H1 (cell line): ENCODE measurements at regions not wholly inside any gene's neighbourhood (a gene's known extent, or its start where the extent isn't known, plus 50 kb on each side); places are given as distances from the start of the nearest gene placed in this dataset.

Experiments used
- CTCF ChIA-PET: fragments of 300-600 bp; sonication (Branson Sonifier 250); formaldehyde crosslinking; loops from one replicate; lab custom pipeline; 2021; ENCODE audit not compliant: partially characterized antibody; lab: Charles Lee
- POLR2A ChIA-PET: fragments of 300-600 bp; sonication (Branson Sonifier 250); formaldehyde crosslinking; loops from one replicate; lab custom pipeline; 2021; ENCODE audit warnings: inconsistent platforms; ENCODE audit not compliant: partially characterized antibody; lab: Charles Lee
- DNase-seq, 2 experiments: peaks; one replicate each; pipeline versions ENCODE4 v3.0.0 to v3.0.0-alpha.2; 2010 to 2022; ENCODE audit warnings: low spot score in 2 of 2, low read depth in 1 of 2, mixed read lengths in 1 of 2
- FAIRE-seq: peaks from 2 replicates; lab custom pipeline; 2011; peaks lifted over from hg19 to GRCh38; lab: Jason Lieb, UNC
- H2AFZ ChIP-seq: 2 replicates; pipeline ENCODE4 v1.8.1; 2012; ENCODE audit warnings: low read length, inconsistent platforms
- H2AK5ac ChIP-seq: 2 replicates; pipeline ENCODE4 v1.6.1; 2013; ENCODE audit warnings: low read depth, low read length
- H2BK120ac ChIP-seq: replicated peaks from 2 replicates; pipeline ENCODE3; 2013; ENCODE audit warnings: low read depth, low read length, inconsistent platforms
- H2BK12ac ChIP-seq: 2 replicates; pipeline ENCODE4 v1.6.1; 2013; ENCODE audit warnings: low read depth, low read length
- H2BK15ac ChIP-seq: 2 replicates; pipeline ENCODE4 v1.6.1; 2013; ENCODE audit warnings: low read length
- H2BK20ac ChIP-seq: 2 replicates; pipeline ENCODE4 v1.6.1; 2013; ENCODE audit warnings: low read length
- H2BK5ac ChIP-seq: 2 replicates; pipeline ENCODE4 v1.6.1; 2013; ENCODE audit warnings: low read depth, low read length
- H3K14ac ChIP-seq: 2 replicates; pipeline ENCODE4 v1.6.1; 2013; ENCODE audit warnings: inconsistent platforms; ENCODE audit not compliant: insufficient read length
- H3K18ac ChIP-seq: 2 replicates; pipeline ENCODE4 v1.6.1; 2013; ENCODE audit warnings: low read length; ENCODE audit errors: extremely low read depth
- H3K23ac ChIP-seq: 2 replicates; pipeline ENCODE4 v1.6.1; 2013; ENCODE audit warnings: inconsistent platforms; ENCODE audit not compliant: insufficient read length
- H3K23me2 ChIP-seq: 2 replicates; pipeline ENCODE4 v1.6.1; 2013; ENCODE audit warnings: low read depth, low read length
- H3K27ac ChIP-seq: 2 replicates; pipeline ENCODE4 v1.6.1; 2011; ENCODE audit warnings: low read depth, low read length, inconsistent platforms
- H3K27me3 ChIP-seq, 4 experiments: replicated peaks in 1 of 4; 1 replicate in 1 of 4; 2 replicates in 3 of 4; pipeline versions ENCODE4 v1.6.1 to v1.8.1; 2011 to 2013; ENCODE audit warnings: low read length in 3 of 4, mild to moderate bottlenecking in 3 of 4, inconsistent platforms in 2 of 4, mixed read lengths in 2 of 4, moderate library complexity in 1 of 4; ENCODE audit not compliant: control insufficient read depth in 3 of 4, insufficient read depth in 3 of 4; ENCODE audit errors: extremely low read depth in 1 of 4
- H3K36me3 ChIP-seq, 4 experiments: 2 replicates each; pipeline versions ENCODE4 v1.6.1 to v1.8.1; 2011 to 2013; ENCODE audit warnings: mild to moderate bottlenecking in 4 of 4, low read length in 3 of 4, moderate library complexity in 2 of 4, control low read depth in 1 of 4, inconsistent platforms in 1 of 4; ENCODE audit not compliant: insufficient read depth in 4 of 4, control insufficient read depth in 2 of 4
- H3K4ac ChIP-seq: replicated peaks from 2 replicates; pipeline ENCODE3; 2013; ENCODE audit warnings: low read length, low read depth, mixed read lengths, inconsistent platforms; ENCODE audit not compliant: insufficient read length
- H3K4me1 ChIP-seq, 4 experiments: replicated peaks in 1 of 4; 1 replicate in 1 of 4; 2 replicates in 3 of 4; pipeline versions ENCODE4 v1.6.1 to v1.8.1; 2011 to 2013; ENCODE audit warnings: low read length in 3 of 4, inconsistent platforms in 2 of 4, mixed read lengths in 1 of 4; ENCODE audit not compliant: insufficient read depth in 4 of 4, control insufficient read depth in 3 of 4
- H3K4me2 ChIP-seq, 2 experiments: 2 replicates each; pipeline versions ENCODE4 v1.6.1 to v1.8.1; 2011 to 2013; ENCODE audit warnings: low read depth in 2 of 2, low read length in 2 of 2, control low read depth in 1 of 2, inconsistent platforms in 1 of 2, mild to moderate bottlenecking in 1 of 2; ENCODE audit not compliant: insufficient read depth in 1 of 2
- H3K4me3 ChIP-seq, 4 experiments: fragments of 200-600, 300-600 bp in 1 of 4; sonication (generic), shearing (Covaris generic), sonication (Bioruptor Twin) in 1 of 4; 2 replicates each; pipeline versions ENCODE4 v1.5.1 to v1.8.1; 2011 to 2016; ENCODE audit warnings: low read length in 4 of 4, low read depth in 3 of 4, control low read depth in 2 of 4, inconsistent platforms in 2 of 4, mild to moderate bottlenecking in 2 of 4, mixed read lengths in 1 of 4, moderate library complexity in 1 of 4; ENCODE audit not compliant: insufficient read depth in 2 of 4; ENCODE audit errors: extremely low read depth in 1 of 4
- H3K56ac ChIP-seq: replicated peaks from 2 replicates; pipeline ENCODE3; 2013; ENCODE audit warnings: low read depth, mild to moderate bottlenecking, mixed read lengths, low read length, inconsistent platforms; ENCODE audit not compliant: insufficient read length
- H3K79me1 ChIP-seq: 2 replicates; pipeline ENCODE4 v1.6.1; 2013; ENCODE audit warnings: low read depth, low read length, control low read depth
- H3K79me2 ChIP-seq, 2 experiments: 2 replicates each; pipeline versions ENCODE4 v1.6.1 to v1.8.1; 2012 to 2013; ENCODE audit warnings: low read length in 2 of 2, mild to moderate bottlenecking in 2 of 2, inconsistent platforms in 1 of 2; ENCODE audit not compliant: insufficient read depth in 2 of 2, control insufficient read depth in 1 of 2
- H3K9ac ChIP-seq, 4 experiments: replicated peaks in 1 of 4; 1 replicate in 1 of 4; 2 replicates in 3 of 4; pipeline versions ENCODE4 v1.6.1 to v1.8.1; 2011 to 2013; ENCODE audit warnings: low read depth in 3 of 4, low read length in 3 of 4, control low read depth in 2 of 4, mild to moderate bottlenecking in 2 of 4, moderate library complexity in 2 of 4, inconsistent platforms in 1 of 4; ENCODE audit errors: extremely low read depth in 1 of 4
- H3K9me3 ChIP-seq, 2 experiments: 2 replicates each; pipeline versions ENCODE4 v1.6.1 to v1.8.1; 2012 to 2013; ENCODE audit warnings: mild to moderate bottlenecking in 2 of 2, moderate library complexity in 2 of 2, control low read depth in 1 of 2, inconsistent platforms in 1 of 2, low read depth in 1 of 2, low read length in 1 of 2, mixed read lengths in 1 of 2; ENCODE audit not compliant: insufficient read depth in 2 of 2
- H4K20me1 ChIP-seq, 2 experiments: replicated peaks in 1 of 2; 2 replicates each; pipeline versions ENCODE3 to v1.8.1; 2011 to 2013; ENCODE audit warnings: inconsistent platforms in 2 of 2, low read length in 2 of 2, mild to moderate bottlenecking in 1 of 2; ENCODE audit not compliant: insufficient read depth in 2 of 2, control insufficient read depth in 1 of 2
- H4K5ac ChIP-seq: 2 replicates; pipeline ENCODE4 v1.6.1; 2013; ENCODE audit warnings: low read length, low read depth, mixed read lengths, inconsistent platforms; ENCODE audit not compliant: insufficient read length
- H4K8ac ChIP-seq: 2 replicates; pipeline ENCODE4 v1.8.0; 2013; ENCODE audit warnings: mild to moderate bottlenecking, moderate library complexity, low read length, inconsistent platforms; ENCODE audit not compliant: insufficient read depth; ENCODE audit errors: extremely low read depth
- H4K91ac ChIP-seq: replicated peaks from 2 replicates; pipeline ENCODE3; 2013; ENCODE audit warnings: low read length, mixed read lengths, inconsistent platforms; ENCODE audit not compliant: insufficient read length
- BRCA1 ChIP-seq: IDR thresholded peaks from 2 replicates; pipeline ENCODE4 v1.6.1; 2012; ENCODE audit warnings: low read depth, low read length, improper control_type of control experiment
- CHD1 ChIP-seq: IDR thresholded peaks from 2 replicates; pipeline ENCODE4 v1.6.1; 2012; ENCODE audit warnings: low read depth, low read length, improper control_type of control experiment
- E2F6 ChIP-seq: IDR thresholded peaks from 2 replicates; pipeline ENCODE4 v1.6.1; 2012; ENCODE audit warnings: inconsistent platforms
- HDAC6 ChIP-seq: IDR thresholded peaks from one replicate; pipeline ENCODE4 v1.7.1; 2012; ENCODE audit warnings: low read depth, mild to moderate bottlenecking, inconsistent platforms, low read length, moderate library complexity
- PHF8 ChIP-seq: fragments of 200-600 bp; sonication (generic); conservative IDR thresholded peaks from 2 replicates; pipeline ENCODE4 v1.7.1; 2012; ENCODE audit warnings: low read depth, mild to moderate bottlenecking, inconsistent platforms, low read length, moderate library complexity
- RXRA ChIP-seq: IDR thresholded peaks from 2 replicates; pipeline ENCODE4 v1.6.1; 2011; ENCODE audit warnings: low read depth, mild to moderate bottlenecking, low read length, moderate library complexity; ENCODE audit not compliant: insufficient read depth
- SRF ChIP-seq: IDR thresholded peaks from 2 replicates; pipeline ENCODE4 v1.6.1; 2011; ENCODE audit warnings: mild to moderate bottlenecking, low read depth, low read length, moderate library complexity
- TCF12 ChIP-seq: IDR thresholded peaks from 2 replicates; pipeline ENCODE4 v1.6.1; 2011; ENCODE audit warnings: low read depth, mild to moderate bottlenecking, low read length
- USF2 ChIP-seq: IDR thresholded peaks from 2 replicates; pipeline ENCODE4 v1.6.1; 2011; ENCODE audit warnings: low read length, improper control_type of control experiment
- WGBS, 2 experiments: shearing (Covaris generic) in 1 of 2; methylation state at CpG; one replicate each; pipeline versions ENCODE4 v1.1.6 to v1.1.7; 2013 to 2015; ENCODE audit warnings: low lambda C conversion rate in 2 of 2, mixed read lengths in 2 of 2, inconsistent platforms in 1 of 2, low coverage in 1 of 2, missing lambda C conversion rate in 1 of 2; ENCODE audit not compliant: insufficient replicate concordance in 2 of 2, insufficient coverage in 1 of 2, insufficient read length in 1 of 2; ENCODE audit errors: extremely low coverage in 1 of 2, missing lambda C conversion rate in 1 of 2; 5-methylcytosine and 5-hydroxymethylcytosine counted together
- TF ChIP-seq, protein P1 (sequence below), 3 experiments: IDR thresholded peaks; 1 replicate in 2 of 3; 2 replicates in 1 of 3; pipeline versions ENCODE4 v1.5.1 to v1.6.1; 2011; ENCODE audit warnings: low read length in 3 of 3, mild to moderate bottlenecking in 3 of 3, inconsistent platforms in 2 of 3, low read depth in 1 of 3, moderate library complexity in 1 of 3; ENCODE audit not compliant: insufficient read depth in 1 of 3; ENCODE audit errors: control extremely low read depth in 1 of 3

DNA sequence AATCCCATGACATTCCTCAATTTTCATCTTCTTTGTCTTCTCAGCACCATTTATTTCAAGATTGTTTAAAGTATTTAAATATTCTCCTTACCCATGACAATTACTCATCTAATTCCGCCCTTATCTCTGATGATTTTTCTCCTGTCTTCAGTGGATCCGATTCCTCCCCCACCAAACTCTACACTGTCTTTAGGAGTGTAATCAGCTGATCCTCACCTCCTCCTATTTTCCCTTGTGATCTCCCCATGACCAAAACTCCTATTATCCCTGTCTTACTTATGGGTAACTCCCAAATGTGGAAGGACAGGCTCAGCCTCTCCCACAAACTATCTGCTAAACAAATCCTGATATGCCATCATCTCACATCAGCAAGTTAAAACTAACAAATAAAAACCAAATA is 335.3 kb upstream of the RUNX1 start:
- WGBS, 2 experiments, result 94% methylated on average over 2 of the region's 2 CpGs; no CpG with 5 or more reads in 1 of the 2 experiments
- H3K56ac ChIP-seq, result no peak overlapping the region
- H2BK20ac ChIP-seq, result no peak overlapping the region
- no peak overlapping the region for H2AFZ ChIP-seq
- no peak overlapping the region for H3K4me2 ChIP-seq
- no peak overlapping the region for H2AK5ac ChIP-seq
- no peak overlapping the region for H2BK5ac ChIP-seq
- no peak overlapping the region for H2BK12ac ChIP-seq
- H3K9ac ChIP-seq, result no peak overlapping the region
- no peak overlapping the region for H4K91ac ChIP-seq
- FAIRE-seq (no peak), DNase-seq (no peak)
- H4K8ac ChIP-seq, result no peak overlapping the region
- no peak overlapping the region for H3K4ac ChIP-seq
- no peak overlapping the region for H2BK120ac ChIP-seq
- H2BK15ac ChIP-seq, result no peak overlapping the region
- POLR2A ChIA-PET, result no interaction called here
- no peak overlapping the region for H3K4me3 ChIP-seq
- H3K9me3 ChIP-seq, result no peaks in the 10 kb centered on the region
- H3K23ac ChIP-seq, result no peak overlapping the region
- no peak overlapping the region for H4K5ac ChIP-seq
- H3K79me2 ChIP-seq, result no peaks in the 10 kb centered on the region
- no peak overlapping the region for H3K14ac ChIP-seq
- no peaks in the 10 kb centered on the region for H3K36me3 ChIP-seq
- no peaks in the 10 kb centered on the region for H4K20me1 ChIP-seq
- no peak overlapping the region for H3K18ac ChIP-seq
- no peaks in the 10 kb centered on the region for H3K23me2 ChIP-seq
- H3K27ac ChIP-seq, result no peak overlapping the region
- no peaks in the 10 kb centered on the region for H3K27me3 ChIP-seq
- peaks cover 0 to 2% (median 0%) of the 10 kb centered on the region in 4 experiments; a peak in 2 of 7 replicates for H3K4me1 ChIP-seq
- no peaks in the 10 kb centered on the region for H3K79me1 ChIP-seq
- CTCF ChIA-PET, result no interaction called here
- TF ChIP-seq PHF8 (no peak), RXRA (no peak), CHD1 (no peak), HDAC6 (no peak), SRF (no peak), E2F6 (no peak), USF2 (no peak), TCF12 (no peak), BRCA1 (no peak)
- TF ChIP-seq, protein P1, sequence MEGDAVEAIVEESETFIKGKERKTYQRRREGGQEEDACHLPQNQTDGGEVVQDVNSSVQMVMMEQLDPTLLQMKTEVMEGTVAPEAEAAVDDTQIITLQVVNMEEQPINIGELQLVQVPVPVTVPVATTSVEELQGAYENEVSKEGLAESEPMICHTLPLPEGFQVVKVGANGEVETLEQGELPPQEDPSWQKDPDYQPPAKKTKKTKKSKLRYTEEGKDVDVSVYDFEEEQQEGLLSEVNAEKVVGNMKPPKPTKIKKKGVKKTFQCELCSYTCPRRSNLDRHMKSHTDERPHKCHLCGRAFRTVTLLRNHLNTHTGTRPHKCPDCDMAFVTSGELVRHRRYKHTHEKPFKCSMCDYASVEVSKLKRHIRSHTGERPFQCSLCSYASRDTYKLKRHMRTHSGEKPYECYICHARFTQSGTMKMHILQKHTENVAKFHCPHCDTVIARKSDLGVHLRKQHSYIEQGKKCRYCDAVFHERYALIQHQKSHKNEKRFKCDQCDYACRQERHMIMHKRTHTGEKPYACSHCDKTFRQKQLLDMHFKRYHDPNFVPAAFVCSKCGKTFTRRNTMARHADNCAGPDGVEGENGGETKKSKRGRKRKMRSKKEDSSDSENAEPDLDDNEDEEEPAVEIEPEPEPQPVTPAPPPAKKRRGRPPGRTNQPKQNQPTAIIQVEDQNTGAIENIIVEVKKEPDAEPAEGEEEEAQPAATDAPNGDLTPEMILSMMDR (IDR thresholded peaks at IDR 0.05; ENCODE audit: control extremely low read depth in 1 of 3, insufficient read depth in 1 of 3, low read depth in 1 of 3, low read length in 3 of 3), result no peak
